Sciatic nerve (tissue), 2 donors: ENCODE measurements at regions not wholly inside any gene's neighbourhood (a gene's known extent, or its start where the extent isn't known, plus 50 kb on each side); places are given as distances from the start of the nearest gene placed in this dataset.

Experiments used
- ATAC-seq: fragments of 200-7000 bp; cut with Tn5 transposase; one replicate; pipeline ENCODE4 v1.9.1; 2020; ENCODE audit warnings: mild to moderate bottlenecking, moderate library complexity
- DNase-seq: peaks from one replicate; pipeline ENCODE4 v3.0.0-alpha.2; 2020; ENCODE audit warnings: low spot score
- intact Hi-C: fragments of 100-400 bp; cut with DNase I; formaldehyde crosslinking; loops from one replicate; pipeline ENCODE4 v1.14.2; 2022
- donor health status: DM: no; HTN: no; CAD: no.
- donor health status: DM: no; HTN: no; CAD: no.

GRCh38 chr7:22008683-22009082 lies 63.0 kb upstream of the CDCA7L start:
- ATAC-seq = no peak
- DNase-seq = no peak
- intact Hi-C loops = no loop called here

- no peak for ATAC-seq
- intact Hi-C loops = no loop called here
- no peak for DNase-seq
Measured at GRCh38 chr7:22008087-22008486, 62.4 kb upstream of the CDCA7L start.

GRCh38 chr7:22005151-22005550 lies 59.5 kb upstream of the CDCA7L start:
- intact Hi-C loops = no loop called here
- ATAC-seq (no peak), DNase-seq (no peak)

GRCh38 chr7:22002726-22003125 lies 57.0 kb upstream of the CDCA7L start:
- intact Hi-C loops = no loop called here
- no peak for ATAC-seq
- no peak for DNase-seq

- DNase-seq (no peak), ATAC-seq (peak; percentile 62)
- intact Hi-C loops = no loop called here
Measured at GRCh38 chr7:22001345-22002004, 55.8 kb upstream of the CDCA7L start.

GRCh38 chr7:21999896-22000295 lies 54.2 kb upstream of the CDCA7L start:
- intact Hi-C loops = no loop called here
- ATAC-seq = no peak
- DNase-seq = no peak

- intact Hi-C loops = no loop called here
- DNase-seq (no peak), ATAC-seq (no peak)
Measured at GRCh38 chr7:21996641-21997040, 50.9 kb upstream of the CDCA7L start.
